Sigmoid colon (tissue), 4 donors: ENCODE measurements at regions not wholly inside any gene's neighbourhood (a gene's known extent, or its start where the extent isn't known, plus 50 kb on each side); places are given as distances from the start of the nearest gene placed in this dataset.

Experiments
- CTCF ChIP-seq, 4 experiments: fragments of 450-650 bp in 3 of 4; fragments of 200-600 bp in 1 of 4; IDR thresholded peaks; one replicate each; pipeline ENCODE4 v1.5.1; 2016 to 2019; ENCODE audit warnings: antibody characterized with exemption in 4 of 4, mild to moderate bottlenecking in 3 of 4, moderate library complexity in 2 of 4
- EP300 ChIP-seq, 4 donors: sonication (generic); formaldehyde crosslinking; IDR thresholded peaks; one replicate each; pipeline ENCODE4 v1.6.1; 2017; ENCODE audit warnings: antibody characterized with exemption in 4 of 4
- POLR2A ChIP-seq, 2 donors: fragments of 450-650 bp; IDR thresholded peaks; one replicate each; pipeline ENCODE4 v1.6.1; 2016; ENCODE audit warnings: antibody characterized with exemption in 2 of 2, mild to moderate bottlenecking in 2 of 2, moderate library complexity in 2 of 2
- POLR2AphosphoS5 ChIP-seq, 4 donors: sonication (generic); formaldehyde crosslinking; IDR thresholded peaks; one replicate each; pipeline ENCODE4 v1.6.1; 2017; ENCODE audit warnings: antibody characterized with exemption in 4 of 4

- TF ChIP-seq CTCF (IDR thresholded peaks at IDR 0.05) (no peak), EP300 (IDR thresholded peaks at IDR 0.05) (no peak), POLR2A (IDR thresholded peaks at IDR 0.05) (no peak), POLR2AphosphoS5 (IDR thresholded peaks at IDR 0.05) (no peak)
These were observed 153.4 kb upstream of the THSD7A start for GRCh38 chr7:11985376-11985775.
